ENCODE measurements at regions not wholly inside any gene's neighbourhood (a gene's known extent, or its start where the extent isn't known, plus 50 kb on each side); places are given as distances from the start of the nearest gene placed in this dataset.

DNA sequence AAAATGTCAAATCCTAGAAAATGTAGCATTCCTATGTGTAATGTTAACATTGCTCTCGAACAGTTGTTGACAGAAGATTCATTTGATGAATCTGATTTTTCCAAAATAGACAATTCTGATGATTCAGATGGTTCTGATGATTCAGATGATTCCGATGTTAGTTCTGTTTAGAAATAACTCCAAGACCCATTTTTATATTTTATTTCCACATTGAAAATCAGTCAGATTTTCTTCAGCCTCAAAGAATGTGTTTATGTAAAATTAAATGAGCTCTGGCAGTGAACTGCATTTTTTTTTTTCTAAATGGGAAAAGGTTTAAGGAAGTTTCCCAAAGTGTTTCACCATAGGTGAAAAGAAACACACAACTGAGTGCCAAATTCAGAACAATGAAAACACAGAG is 136.5 kb downstream of the TSEN15 start:
- TF ChIP-seq PAX5 (IDR thresholded peaks at IDR 0.05; ENCODE audit: borderline replicate concordance, low read depth, low read length), result no peak
- TF ChIP-seq DPF2 (IDR thresholded peaks at IDR 0.05), result no peak
- TF ChIP-seq EZH2 (IDR thresholded peaks at IDR 0.05; ENCODE audit: borderline replicate concordance, control insufficient read depth, low read depth, low read length), result no peak
- no peak for TF ChIP-seq MYC (IDR thresholded peaks at IDR 0.05; ENCODE audit: insufficient read depth, insufficient read length, insufficient replicate concordance, low read length, severe bottlenecking)
- TF ChIP-seq RBBP5 (conservative IDR thresholded peaks at IDR 0.05), result no peak
- TF ChIP-seq CHD1 (IDR thresholded peaks at IDR 0.05; ENCODE audit: low read depth, low read length), result no peak
- no peak for TF ChIP-seq TARDBP (IDR thresholded peaks at IDR 0.05; ENCODE audit: borderline replicate concordance)
- TF ChIP-seq, protein P1, sequence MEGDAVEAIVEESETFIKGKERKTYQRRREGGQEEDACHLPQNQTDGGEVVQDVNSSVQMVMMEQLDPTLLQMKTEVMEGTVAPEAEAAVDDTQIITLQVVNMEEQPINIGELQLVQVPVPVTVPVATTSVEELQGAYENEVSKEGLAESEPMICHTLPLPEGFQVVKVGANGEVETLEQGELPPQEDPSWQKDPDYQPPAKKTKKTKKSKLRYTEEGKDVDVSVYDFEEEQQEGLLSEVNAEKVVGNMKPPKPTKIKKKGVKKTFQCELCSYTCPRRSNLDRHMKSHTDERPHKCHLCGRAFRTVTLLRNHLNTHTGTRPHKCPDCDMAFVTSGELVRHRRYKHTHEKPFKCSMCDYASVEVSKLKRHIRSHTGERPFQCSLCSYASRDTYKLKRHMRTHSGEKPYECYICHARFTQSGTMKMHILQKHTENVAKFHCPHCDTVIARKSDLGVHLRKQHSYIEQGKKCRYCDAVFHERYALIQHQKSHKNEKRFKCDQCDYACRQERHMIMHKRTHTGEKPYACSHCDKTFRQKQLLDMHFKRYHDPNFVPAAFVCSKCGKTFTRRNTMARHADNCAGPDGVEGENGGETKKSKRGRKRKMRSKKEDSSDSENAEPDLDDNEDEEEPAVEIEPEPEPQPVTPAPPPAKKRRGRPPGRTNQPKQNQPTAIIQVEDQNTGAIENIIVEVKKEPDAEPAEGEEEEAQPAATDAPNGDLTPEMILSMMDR (IDR thresholded peaks at IDR 0.05 in 2 of 3, conservative IDR thresholded peaks at IDR 0.05 in 1 of 3; ENCODE audit: control insufficient read depth in 2 of 3, extremely low read depth in 1 of 3, insufficient read depth in 1 of 3, low read depth in 3 of 3, low read length in 3 of 3), result no peak
- TF ChIP-seq STAT3 (IDR thresholded peaks at IDR 0.05; ENCODE audit: low read depth, low read length), result no peak

All from GM12878 (cell line).